ENCODE measurements at regions not wholly inside any gene's neighbourhood (a gene's known extent, or its start where the extent isn't known, plus 50 kb on each side); places are given as distances from the start of the nearest gene placed in this dataset.

DNA sequence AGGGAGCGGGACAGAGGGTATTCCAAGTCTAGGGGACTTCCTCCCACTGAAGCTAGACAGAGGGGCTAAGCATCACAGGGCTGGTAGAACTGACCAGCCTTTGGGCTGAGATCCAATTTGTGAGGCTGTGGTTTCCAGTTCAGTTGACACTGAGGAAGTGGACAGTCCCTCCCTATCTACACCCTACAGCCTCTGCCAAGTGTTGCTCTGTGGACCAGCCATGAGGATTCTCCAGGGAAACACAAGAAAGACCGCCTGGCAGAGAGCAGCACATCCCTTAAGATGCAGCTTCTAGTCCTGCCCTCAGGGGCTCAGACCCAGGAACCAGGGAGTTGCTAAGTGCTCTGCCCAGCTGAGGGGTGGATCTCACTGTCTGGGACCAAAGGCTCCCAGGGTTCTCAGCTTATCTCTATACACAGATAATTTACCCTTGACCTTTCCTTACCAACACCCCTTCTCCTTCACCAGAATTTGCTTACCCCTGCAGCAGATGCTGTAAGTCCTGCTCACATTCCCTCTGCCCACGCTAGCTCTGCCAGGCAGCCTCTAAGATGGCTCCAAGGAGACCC is 252.0 kb downstream of the SKIDA1 start:
- Histone ChIP-seq H3K36me3 (ENCODE audit: control insufficient read depth, insufficient read depth, low read length) (no peaks in the 10 kb centered on the region), H3K4me1 (ENCODE audit: control insufficient read depth, insufficient read depth, low read length) (peaks cover 21% of the 10 kb centered on the region), H3K9me3 (ENCODE audit: control insufficient read depth, insufficient read depth, low read depth, low read length) (no peaks in the 10 kb centered on the region), H3K27me3 (ENCODE audit: control insufficient read depth, insufficient read depth, low read length) (no peaks in the 10 kb centered on the region), H3K27ac (ENCODE audit: low read length) (peak overlapping the region; percentile 87), H3K4me3 (ENCODE audit: low read depth in 2 of 2, low read length in 2 of 2) (no peak overlapping the region)
- in situ Hi-C loops (cut with HindIII; ENCODE audit: low pct_unique_long_range_greater_than_20kb, low sequenced_read_pairs) (no loop called here), intact Hi-C loops (cut with micrococcal nuclease; ENCODE audit: unreplicated experiment) (loop anchor here (5.0 kb wide), 1 partner anchor 196 kb away; no protein-coding TSS in a partner anchor)
- TF ChIP-seq POLR2AphosphoS5 (IDR thresholded peaks at IDR 0.05; ENCODE audit: low read depth, low read length) = no peak
- TF ChIP-seq SIN3A (IDR thresholded peaks at IDR 0.05; ENCODE audit: borderline replicate concordance, insufficient read depth, low read depth, low read length) = no peak
- TF ChIP-seq, protein P1, sequence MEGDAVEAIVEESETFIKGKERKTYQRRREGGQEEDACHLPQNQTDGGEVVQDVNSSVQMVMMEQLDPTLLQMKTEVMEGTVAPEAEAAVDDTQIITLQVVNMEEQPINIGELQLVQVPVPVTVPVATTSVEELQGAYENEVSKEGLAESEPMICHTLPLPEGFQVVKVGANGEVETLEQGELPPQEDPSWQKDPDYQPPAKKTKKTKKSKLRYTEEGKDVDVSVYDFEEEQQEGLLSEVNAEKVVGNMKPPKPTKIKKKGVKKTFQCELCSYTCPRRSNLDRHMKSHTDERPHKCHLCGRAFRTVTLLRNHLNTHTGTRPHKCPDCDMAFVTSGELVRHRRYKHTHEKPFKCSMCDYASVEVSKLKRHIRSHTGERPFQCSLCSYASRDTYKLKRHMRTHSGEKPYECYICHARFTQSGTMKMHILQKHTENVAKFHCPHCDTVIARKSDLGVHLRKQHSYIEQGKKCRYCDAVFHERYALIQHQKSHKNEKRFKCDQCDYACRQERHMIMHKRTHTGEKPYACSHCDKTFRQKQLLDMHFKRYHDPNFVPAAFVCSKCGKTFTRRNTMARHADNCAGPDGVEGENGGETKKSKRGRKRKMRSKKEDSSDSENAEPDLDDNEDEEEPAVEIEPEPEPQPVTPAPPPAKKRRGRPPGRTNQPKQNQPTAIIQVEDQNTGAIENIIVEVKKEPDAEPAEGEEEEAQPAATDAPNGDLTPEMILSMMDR (IDR thresholded peaks at IDR 0.05) = no peak
- no peak for TF ChIP-seq TCF7L2 (IDR thresholded peaks at IDR 0.05; ENCODE audit: low read depth, low read length)
- no peak for TF ChIP-seq REST (IDR thresholded peaks at IDR 0.05; ENCODE audit: insufficient read depth in 1 of 2, low read depth in 2 of 2, low read length in 1 of 2)
- ChIA-PET CTCF (no interaction called here), POLR2A (interaction anchor here (0.8 kb wide), 2 partner anchors 90 to 223 kb away, joined by 3 read pairs; no protein-coding TSS in a partner anchor)
- BruUV-seq (replicated peaks) = no TSS peak
- DNase-seq (ENCODE audit: low read depth, low spot score) (no peak), ATAC-seq (peak; percentile 55)

DNA sequence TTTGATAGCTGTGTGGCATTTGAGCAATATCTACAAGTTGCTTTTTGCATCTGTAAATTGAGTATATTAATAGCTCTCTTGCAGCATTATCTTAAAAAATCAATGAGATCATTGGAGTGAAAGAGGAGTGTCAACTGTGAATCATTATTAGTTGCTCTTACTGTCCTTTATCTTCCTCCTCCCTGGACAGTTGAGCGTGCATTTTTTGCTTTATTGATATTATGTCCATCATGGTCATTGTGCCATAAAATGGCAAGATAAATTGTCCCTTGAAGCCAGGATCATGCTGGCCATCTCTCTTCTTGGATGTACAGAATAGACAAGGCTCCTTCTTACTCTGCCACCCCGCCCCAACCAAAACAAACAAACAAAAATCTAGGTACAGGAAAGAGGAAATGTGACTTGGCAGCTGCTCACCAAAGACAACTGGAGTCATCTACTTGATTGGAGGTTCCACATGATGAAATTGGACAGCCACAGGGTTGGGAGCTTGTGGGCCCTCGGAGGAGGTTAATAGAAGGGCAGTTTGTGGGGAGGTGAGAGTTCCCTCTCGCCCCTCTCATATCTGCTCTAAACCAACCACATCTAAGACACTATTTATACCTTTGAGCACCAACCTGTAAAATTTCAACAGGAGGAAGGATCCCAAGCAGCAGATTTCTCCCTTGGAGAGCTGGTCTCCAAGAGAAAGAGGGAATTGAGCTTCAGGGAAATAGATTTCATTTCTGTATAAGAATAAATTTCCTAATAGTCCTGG is 252.7 kb downstream of the SKIDA1 start:
- TF ChIP-seq, protein P1 (IDR thresholded peaks at IDR 0.05) = no peak
- peak; percentile 65 for TF ChIP-seq TCF7L2 (IDR thresholded peaks at IDR 0.05; ENCODE audit: low read depth, low read length)

More for the DNA sequence above, 252.7 kb downstream of the SKIDA1 start:
- DNase-seq (ENCODE audit: low read depth, low spot score) (no peak), ATAC-seq (peak; percentile 59)
- H3K4me1 ChIP-seq (ENCODE audit: control insufficient read depth, insufficient read depth, low read length) = peaks cover 17% of the 10 kb centered on the region
- H3K27me3 ChIP-seq (ENCODE audit: control insufficient read depth, insufficient read depth, low read length) = no peaks in the 10 kb centered on the region
- no TSS peak for BruUV-seq (replicated peaks)
- H3K4me3 ChIP-seq (ENCODE audit: low read depth in 2 of 2, low read length in 2 of 2) = no peak overlapping the region
- CTCF ChIA-PET = no interaction called here
- intact Hi-C loops (cut with micrococcal nuclease; ENCODE audit: unreplicated experiment) (loop anchor here (5.0 kb wide), 1 partner anchor 196 kb away; no protein-coding TSS in a partner anchor), in situ Hi-C loops (cut with HindIII; ENCODE audit: low pct_unique_long_range_greater_than_20kb, low sequenced_read_pairs) (no loop called here)
- H3K27ac ChIP-seq (ENCODE audit: low read length) = peak overlapping the region; percentile 87
- POLR2A ChIA-PET = interaction anchor here (0.7 to 0.8 kb wide), 3 partner anchors 14 to 224 kb away, joined by 3 read pairs; no protein-coding TSS in a partner anchor
- no peaks in the 10 kb centered on the region for H3K36me3 ChIP-seq (ENCODE audit: control insufficient read depth, insufficient read depth, low read length)
- H3K9me3 ChIP-seq (ENCODE audit: control insufficient read depth, insufficient read depth, low read depth, low read length) = no peaks in the 10 kb centered on the region
